Activated naive CD8-positive, alpha-beta T cell treated with anti-CD3 and anti-CD28 coated beads, Interleukin-2, amount 50 U/mL, for 24 hours (primary cell): ENCODE measurements at regions not wholly inside any gene's neighbourhood (a gene's known extent, or its start where the extent isn't known, plus 50 kb on each side); places are given as distances from the start of the nearest gene placed in this dataset.
A peak's percentile ranks its signal among the peaks of the same experiment; 100 is the strongest.
"Not testable (repeated sequence)": the region's sequence is repeated elsewhere in the genome, so short reads cannot be mapped to it uniquely, and the experiment has no call there.

Experiments used
- ATAC-seq: fragments of 150-1000 bp; cut with Tn5 transposase; one replicate; pipeline ENCODE4 v1.10.0; 2021
- DNase-seq: peaks from one replicate; pipeline ENCODE4 v3.0.0; 2021
- H3K27ac Mint-ChIP-seq: one replicate; pipeline ENCODE4 v1.8.0; 2021; ENCODE audit warnings: mild to moderate bottlenecking, mixed read lengths
- H3K27me3 Mint-ChIP-seq: one replicate; pipeline ENCODE4 v1.8.0; 2021; ENCODE audit warnings: mixed read lengths
- H3K36me3 Mint-ChIP-seq: one replicate; pipeline ENCODE4 v1.8.0; 2021; ENCODE audit warnings: low read depth, mixed read lengths
- H3K4me1 Mint-ChIP-seq: one replicate; pipeline ENCODE4 v1.8.0; 2021; ENCODE audit warnings: mixed read lengths
- H3K4me3 Mint-ChIP-seq: one replicate; pipeline ENCODE4 v1.8.0; 2021; ENCODE audit warnings: mild to moderate bottlenecking, moderate library complexity, mixed read lengths
- H3K9me3 Mint-ChIP-seq: one replicate; pipeline ENCODE4 v1.8.0; 2021; ENCODE audit warnings: mixed read lengths

DNA sequence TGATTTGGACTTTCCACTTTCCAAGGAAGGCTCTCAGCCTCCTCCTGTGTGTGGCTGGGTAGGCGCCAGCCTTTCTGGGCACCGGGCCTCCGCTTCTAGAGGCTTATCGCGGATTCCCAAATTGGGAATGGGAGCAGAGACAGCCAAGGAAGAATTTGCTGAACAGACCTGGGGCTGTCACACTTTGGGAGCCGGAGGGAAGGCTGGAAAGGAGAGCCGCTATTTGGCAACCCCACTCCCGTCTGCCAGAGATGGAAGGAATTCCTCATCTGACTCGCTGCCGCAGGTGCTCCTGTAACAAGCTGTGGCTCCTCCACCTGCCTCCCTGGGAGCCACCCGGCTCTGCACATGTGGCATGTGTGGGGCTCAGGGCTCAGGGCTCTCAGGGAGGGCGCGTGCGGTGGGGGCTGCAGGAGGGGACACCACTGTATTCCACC lies 50.8 kb upstream of the ECHDC3 start:
- no peaks in the 10 kb centered on the region for H3K36me3 Mint-ChIP-seq
- H3K4me3 Mint-ChIP-seq: no peak overlapping the region
- ATAC-seq: no peak
- H3K27ac Mint-ChIP-seq: no peak overlapping the region
- H3K9me3 Mint-ChIP-seq: no peaks in the 10 kb centered on the region
- H3K4me1 Mint-ChIP-seq: peaks cover 9% of the 10 kb centered on the region
- H3K27me3 Mint-ChIP-seq: no peaks in the 10 kb centered on the region
- no peak for DNase-seq

DNA sequence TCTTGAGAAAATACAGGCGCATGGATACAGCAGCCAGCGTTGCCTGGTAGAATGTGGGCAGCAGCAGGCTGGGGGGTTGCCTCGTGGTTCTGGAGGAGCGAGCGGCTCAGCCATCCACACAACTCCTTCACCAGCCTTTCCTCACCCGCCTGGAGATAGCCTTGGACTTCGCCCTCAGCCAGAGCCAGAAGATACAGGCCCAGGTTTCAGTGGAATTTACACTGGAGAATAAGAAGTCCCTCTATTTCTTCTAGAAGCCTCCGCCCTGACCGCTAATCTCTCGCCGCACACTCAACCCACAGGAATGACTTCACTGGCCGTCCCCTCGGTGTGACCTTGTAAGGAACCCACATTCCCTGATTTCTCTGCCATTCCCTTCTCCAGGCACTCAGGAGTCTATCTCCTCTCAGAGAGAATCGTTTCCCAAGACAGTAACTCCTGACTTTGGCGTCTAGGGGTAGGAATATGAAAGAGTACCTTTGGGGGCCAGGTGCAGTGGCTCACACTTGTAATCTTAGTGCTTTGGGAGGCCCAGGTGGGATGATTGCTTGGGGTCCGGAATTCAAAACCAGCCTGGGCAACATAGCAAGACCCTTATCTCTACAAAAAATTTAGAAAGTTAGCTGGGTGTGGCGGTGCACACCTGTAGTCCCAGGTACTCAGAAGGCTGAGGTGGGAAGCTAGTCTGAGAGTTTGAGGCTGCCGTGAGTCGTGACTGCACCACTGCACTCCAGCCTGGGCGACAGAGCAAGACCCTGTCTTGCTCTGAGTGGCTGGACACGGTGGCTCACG lies 52.0 kb upstream of the ECHDC3 start:
- Mint-ChIP-seq H3K4me1 (peaks cover 19% of the 10 kb centered on the region), H3K27ac (no peak overlapping the region), H3K36me3 (no peaks in the 10 kb centered on the region), H3K9me3 (no peaks in the 10 kb centered on the region), H3K4me3 (no peak overlapping the region), H3K27me3 (no peaks in the 10 kb centered on the region)
- ATAC-seq (no peak), DNase-seq (no peak)

DNA sequence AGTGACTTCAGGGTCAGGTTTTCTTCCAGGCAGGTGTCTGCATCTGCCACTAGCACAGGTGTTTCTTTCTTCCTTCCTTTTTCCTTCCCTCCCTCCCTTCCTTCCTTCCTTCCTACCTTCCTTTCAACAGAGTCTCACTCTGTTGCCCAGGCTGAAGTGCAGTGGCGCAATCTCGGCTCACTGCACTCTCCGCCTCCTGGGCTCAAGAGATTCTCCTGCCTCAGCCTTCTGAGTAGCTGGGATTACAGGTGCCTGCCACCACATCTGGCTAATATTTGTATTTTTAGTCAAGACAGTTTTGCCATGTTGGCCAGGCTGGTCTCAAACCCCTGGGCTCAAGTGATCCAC lies 53.8 kb upstream of the ECHDC3 start:
- not testable (repeated sequence) for H3K9me3 Mint-ChIP-seq, ATAC-seq, H3K27me3 Mint-ChIP-seq, H3K4me3 Mint-ChIP-seq, H3K27ac Mint-ChIP-seq, DNase-seq, H3K36me3 Mint-ChIP-seq
- peaks cover 36% of the 10 kb centered on the region for H3K4me1 Mint-ChIP-seq

DNA sequence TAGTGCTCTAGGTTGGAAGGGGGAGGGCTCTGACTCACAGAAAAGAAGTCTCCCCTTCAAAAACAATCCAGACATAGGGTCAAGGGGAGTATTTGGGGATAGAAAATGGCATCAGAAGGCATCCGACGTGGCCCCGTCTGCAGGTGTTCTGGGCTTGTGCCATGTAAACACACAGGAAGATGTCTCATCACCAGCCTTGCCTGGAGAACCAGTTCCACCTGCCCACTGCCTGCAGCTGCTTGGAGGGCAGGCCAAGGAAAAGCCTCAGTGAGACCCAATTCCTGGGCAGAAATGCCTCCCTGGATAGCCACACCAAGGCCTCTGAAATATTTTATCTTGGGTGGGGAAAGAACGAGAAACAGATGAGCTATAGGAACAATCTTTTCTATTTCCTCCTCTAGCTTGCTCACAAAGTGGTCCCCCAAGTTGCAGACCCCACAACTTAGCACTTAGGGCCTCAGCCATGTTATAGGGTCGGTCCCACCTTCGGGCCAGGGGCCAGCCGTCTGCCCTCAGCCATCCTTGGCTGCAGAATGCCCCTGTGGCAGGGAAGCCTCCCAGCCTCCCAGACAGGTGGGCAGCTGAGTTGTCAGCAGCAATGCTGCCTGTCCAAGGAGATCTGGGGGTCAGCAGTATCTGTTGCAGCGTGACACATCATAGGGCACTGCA lies 54.3 kb upstream of the ECHDC3 start:
- no peak overlapping the region for H3K4me3 Mint-ChIP-seq
- ATAC-seq (no peak), DNase-seq (no peak)
- peaks cover 41% of the 10 kb centered on the region for H3K4me1 Mint-ChIP-seq
- H3K36me3 Mint-ChIP-seq: no peaks in the 10 kb centered on the region
- H3K9me3 Mint-ChIP-seq: no peaks in the 10 kb centered on the region
- H3K27me3 Mint-ChIP-seq: no peaks in the 10 kb centered on the region
- H3K27ac Mint-ChIP-seq: no peak overlapping the region

DNA sequence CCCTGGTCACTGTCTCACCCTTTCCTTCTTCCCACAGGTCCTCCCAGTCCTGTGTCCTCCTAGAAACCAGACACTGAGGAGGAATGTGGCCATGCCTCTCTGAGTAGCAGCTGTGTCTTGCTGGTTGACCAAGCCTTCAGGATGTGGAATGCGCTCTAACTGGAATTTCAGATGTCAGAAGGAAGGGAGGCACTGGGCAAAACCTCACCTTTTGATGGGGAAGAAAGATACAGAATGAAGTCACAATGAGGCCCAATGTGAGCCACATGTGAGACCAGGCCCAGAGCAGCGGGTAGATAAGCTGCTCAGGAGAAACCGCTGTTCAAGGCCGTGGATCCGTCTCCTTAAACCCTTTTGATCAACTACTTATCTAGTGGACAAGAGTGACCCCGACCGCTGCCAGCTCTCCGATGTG lies 54.8 kb upstream of the ECHDC3 start:
- Mint-ChIP-seq H3K4me1 (peaks cover 46% of the 10 kb centered on the region), H3K27ac (no peak overlapping the region), H3K27me3 (no peaks in the 10 kb centered on the region), H3K36me3 (no peaks in the 10 kb centered on the region), H3K9me3 (no peaks in the 10 kb centered on the region), H3K4me3 (no peak overlapping the region)
- DNase-seq: no peak
- ATAC-seq: no peak

DNA sequence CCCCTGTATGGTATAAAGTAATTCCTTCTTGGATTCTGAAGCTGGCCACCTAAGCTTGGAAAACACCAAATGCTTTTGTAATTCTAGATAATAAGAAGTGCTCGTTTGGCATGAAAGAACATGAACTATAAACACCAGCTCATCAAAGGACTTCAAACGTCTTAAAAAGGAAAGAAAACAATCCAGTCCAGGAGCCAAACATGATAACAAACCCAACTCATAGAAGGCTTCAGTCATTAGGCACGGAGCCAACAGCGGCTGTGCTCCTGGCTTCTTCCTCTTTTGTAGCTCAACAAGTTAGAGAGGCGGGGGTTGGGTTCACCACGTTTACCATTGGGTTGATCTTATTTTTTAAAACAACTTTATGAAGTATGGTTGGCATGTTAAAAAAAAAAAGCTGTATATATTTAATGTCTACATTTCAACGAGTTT lies 56.4 kb upstream of the ECHDC3 start:
- H3K4me3 Mint-ChIP-seq: no peak overlapping the region
- peak overlapping the region; percentile 41 for H3K27ac Mint-ChIP-seq
- no peaks in the 10 kb centered on the region for H3K27me3 Mint-ChIP-seq
- no peaks in the 10 kb centered on the region for H3K9me3 Mint-ChIP-seq
- peak; percentile 23 for DNase-seq
- peaks cover 55% of the 10 kb centered on the region for H3K4me1 Mint-ChIP-seq
- no peaks in the 10 kb centered on the region for H3K36me3 Mint-ChIP-seq
- no peak for ATAC-seq

DNA sequence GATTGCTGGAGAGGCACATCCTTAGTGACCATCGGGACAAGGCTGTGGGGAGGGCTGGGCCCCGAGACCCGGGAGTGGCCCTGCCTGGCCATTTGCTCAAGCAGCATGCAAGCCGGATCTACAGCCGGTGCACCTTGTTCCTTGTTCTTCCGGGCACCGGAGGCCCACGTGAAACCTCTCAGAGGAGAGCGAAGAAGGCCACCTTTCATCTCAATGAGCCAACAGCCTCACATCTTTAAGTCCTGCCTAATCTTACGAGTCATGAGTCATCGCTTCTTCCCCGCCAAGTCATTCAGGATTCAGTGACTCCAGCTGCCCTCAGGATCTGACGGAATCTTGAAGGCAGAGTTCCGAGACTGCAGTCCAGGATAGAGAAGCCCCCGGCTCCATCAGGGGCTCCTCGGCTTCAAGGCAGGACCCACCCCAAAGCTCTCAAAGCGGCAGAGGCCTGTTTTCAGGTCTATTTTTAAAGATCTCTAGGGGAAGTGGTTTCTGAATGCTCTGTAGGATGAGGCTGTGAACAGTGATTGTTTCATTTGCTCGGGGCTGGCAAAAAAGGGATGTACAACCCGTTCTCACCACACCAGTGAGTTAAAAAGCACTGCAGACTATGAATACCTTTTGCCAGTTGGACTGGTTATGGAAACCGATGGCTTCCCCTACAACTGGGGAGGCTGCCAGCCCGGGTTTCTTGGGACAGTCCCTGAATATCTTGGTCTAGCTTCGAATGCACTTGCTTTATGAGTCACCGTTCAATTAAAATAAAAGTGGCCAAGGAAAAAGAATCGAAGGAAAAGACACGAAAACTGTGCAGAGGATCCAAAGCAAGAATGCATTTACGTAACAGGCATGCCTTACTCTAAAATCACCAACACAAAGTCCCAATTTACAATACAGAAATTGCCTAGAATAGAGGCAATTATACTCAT lies 57.2 kb upstream of the ECHDC3 start:
- ATAC-seq (peak; percentile 85), DNase-seq (peak; percentile 63)
- Mint-ChIP-seq H3K4me3 (peak overlapping the region; percentile 73), H3K27me3 (peaks cover 2% of the 10 kb centered on the region), H3K4me1 (peaks cover 56% of the 10 kb centered on the region), H3K9me3 (no peaks in the 10 kb centered on the region), H3K27ac (peak overlapping the region; percentile 92), H3K36me3 (no peaks in the 10 kb centered on the region)

DNA sequence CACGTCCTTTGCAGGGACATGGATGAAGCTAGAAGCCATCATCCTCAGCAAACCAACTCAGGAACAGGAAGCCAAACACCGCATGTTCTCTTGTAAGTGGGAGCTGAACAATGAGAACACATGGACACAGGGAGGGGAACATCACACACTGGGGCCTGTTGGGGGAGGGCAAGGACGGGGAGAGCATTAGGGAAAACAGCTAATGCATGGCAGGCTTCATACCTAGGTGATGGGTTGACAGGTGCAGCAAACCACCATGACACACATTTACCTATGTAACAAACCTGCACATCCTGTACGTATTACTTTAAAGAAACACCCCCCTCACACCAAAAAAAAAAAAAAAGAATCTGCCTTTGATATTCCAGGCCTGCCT lies 57.9 kb upstream of the ECHDC3 start:
- ATAC-seq: peak; percentile 0
- not testable (repeated sequence) for H3K27me3 Mint-ChIP-seq, H3K36me3 Mint-ChIP-seq, H3K9me3 Mint-ChIP-seq, DNase-seq
- peak overlapping the region; percentile 92 for H3K27ac Mint-ChIP-seq
- peaks cover 59% of the 10 kb centered on the region for H3K4me1 Mint-ChIP-seq
- peak overlapping the region; percentile 73 for H3K4me3 Mint-ChIP-seq

DNA sequence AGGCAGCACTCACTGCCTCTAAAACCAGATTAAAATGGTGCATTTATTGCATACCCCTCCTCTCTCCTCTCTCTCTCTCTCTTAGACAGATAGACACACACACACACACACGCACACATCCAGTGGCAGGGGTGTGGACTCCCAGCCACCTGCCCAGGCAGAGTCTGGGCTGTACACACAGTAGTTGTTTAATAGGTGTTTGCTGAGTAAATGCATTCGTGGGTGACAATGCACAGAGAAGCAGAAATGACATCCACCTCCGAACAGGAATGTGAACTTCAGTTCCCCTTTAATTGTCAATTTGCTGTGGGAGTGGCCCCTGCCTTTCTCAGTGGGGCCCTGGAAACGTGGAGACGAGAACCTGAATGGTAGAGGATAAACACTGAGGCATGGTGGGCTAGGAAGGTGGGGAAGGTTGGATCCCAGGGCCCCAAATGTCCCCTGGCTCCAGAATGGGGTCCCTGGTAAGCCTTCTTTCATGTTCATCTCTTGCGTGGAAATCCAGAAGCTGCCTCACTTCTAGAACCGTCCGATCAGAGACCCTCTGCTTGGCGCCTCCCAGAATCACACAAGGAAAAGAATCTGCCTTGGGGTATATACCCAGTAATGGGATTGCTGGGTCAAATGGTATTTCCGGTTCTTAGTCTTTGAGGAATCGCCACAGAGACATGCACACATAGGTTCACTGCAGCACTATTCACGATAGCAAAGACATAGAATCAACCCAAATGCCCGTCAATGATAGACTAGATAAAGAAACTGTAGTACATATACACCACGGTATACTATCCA lies 58.5 kb upstream of the ECHDC3 start:
- ATAC-seq (no peak), DNase-seq (no peak)
- Mint-ChIP-seq H3K9me3 (no peaks in the 10 kb centered on the region), H3K27me3 (peaks cover 3% of the 10 kb centered on the region), H3K4me3 (peak overlapping the region; percentile 73), H3K4me1 (peaks cover 59% of the 10 kb centered on the region), H3K36me3 (no peaks in the 10 kb centered on the region), H3K27ac (peak overlapping the region; percentile 92)

DNA sequence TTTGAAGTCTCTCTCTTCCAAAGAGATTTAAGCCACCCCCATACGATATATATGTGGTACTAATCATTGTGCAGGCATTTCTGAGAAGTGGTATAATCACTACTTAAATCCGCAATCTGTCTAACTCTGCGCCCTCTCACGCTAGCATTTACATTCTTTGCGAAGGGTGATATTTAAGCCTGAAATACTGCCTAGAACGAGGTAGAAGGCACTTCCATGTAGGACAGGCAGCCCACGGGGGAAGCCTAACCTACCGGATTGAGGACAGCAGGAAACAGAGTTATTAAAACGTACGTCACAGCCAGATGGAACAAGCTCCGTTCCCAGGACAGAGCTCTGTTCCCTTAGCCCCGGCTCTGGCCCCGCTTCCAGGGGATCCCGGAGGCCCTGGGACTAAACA lies 59.3 kb upstream of the ECHDC3 start:
- Mint-ChIP-seq H3K9me3 (no peaks in the 10 kb centered on the region), H3K27me3 (peaks cover 3% of the 10 kb centered on the region), H3K4me3 (no peak overlapping the region), H3K4me1 (peaks cover 62% of the 10 kb centered on the region), H3K36me3 (no peaks in the 10 kb centered on the region), H3K27ac (peak overlapping the region; percentile 52)
- ATAC-seq: no peak
- no peak for DNase-seq

DNA sequence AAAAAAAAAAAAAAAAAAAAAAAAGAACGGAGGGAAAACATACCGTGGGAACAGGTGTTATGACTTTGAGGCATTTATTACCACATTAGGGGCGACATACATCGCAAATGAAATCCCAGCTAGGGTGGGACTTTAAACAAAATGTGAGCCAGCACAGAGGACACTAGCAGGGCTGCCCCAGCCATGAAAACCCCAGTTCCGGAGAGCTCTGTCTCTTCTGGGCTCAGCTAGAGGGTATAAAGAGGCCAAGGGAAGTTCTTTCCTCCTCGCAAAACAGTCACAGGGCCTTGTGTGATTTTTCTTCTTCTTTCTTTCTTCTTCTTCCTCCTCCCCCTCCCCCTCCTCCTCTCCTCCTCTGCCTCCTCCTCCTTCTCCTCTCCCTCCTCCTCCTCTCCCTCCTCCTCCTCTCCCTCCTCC lies 59.9 kb upstream of the ECHDC3 start:
- Mint-ChIP-seq H3K27ac (peak overlapping the region; percentile 52), H3K9me3 (no peaks in the 10 kb centered on the region), H3K4me3 (no peak overlapping the region), H3K27me3 (peaks cover 6% of the 10 kb centered on the region), H3K36me3 (no peaks in the 10 kb centered on the region), H3K4me1 (peaks cover 63% of the 10 kb centered on the region)
- no peak for ATAC-seq
- no peak for DNase-seq

DNA sequence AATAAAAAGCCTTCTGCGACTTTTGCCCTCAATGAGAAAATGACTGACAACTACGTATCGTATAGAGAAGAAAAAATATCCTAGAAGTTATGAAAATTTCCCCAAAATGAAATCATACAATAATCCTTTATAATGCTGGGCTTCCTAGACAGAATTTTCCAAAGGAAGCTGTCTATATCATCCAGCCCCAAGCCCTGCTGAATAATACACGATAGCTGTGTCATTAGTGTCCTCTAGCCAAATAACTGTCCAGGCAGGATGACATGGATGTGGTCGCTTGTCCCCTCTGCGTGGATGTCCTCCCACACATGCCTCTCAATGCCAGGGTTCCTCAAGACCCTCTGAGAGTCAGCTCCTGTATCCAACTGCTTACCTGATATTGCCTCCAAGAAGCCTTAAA lies 61.7 kb upstream of the ECHDC3 start:
- DNase-seq: no peak
- no peak overlapping the region for H3K27ac Mint-ChIP-seq

DNA sequence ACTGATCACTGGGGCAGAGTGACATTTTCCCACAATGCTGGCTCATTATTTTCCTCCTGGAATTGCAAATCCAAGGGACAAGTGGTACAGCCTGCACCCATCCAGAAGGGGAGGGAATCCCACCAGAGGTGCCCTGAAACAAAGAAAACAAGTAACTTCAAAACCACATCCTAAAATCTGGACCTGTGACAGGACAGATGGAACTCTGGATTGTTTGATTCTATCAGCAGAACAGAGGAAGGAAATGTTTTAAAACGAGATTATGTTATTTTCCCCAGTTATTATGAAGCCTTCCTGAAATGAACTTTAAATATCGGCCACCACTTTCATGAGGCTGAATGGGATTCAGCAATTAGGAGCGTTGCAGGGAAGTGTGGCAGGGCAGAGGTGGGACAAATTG lies 62.2 kb upstream of the ECHDC3 start:
- ATAC-seq (no peak), DNase-seq (no peak)
- H3K9me3 Mint-ChIP-seq: no peaks in the 10 kb centered on the region
- peaks cover 52% of the 10 kb centered on the region for H3K4me1 Mint-ChIP-seq
- H3K4me3 Mint-ChIP-seq: no peak overlapping the region
- no peak overlapping the region for H3K27ac Mint-ChIP-seq
- H3K27me3 Mint-ChIP-seq: peaks cover 11% of the 10 kb centered on the region
- no peaks in the 10 kb centered on the region for H3K36me3 Mint-ChIP-seq

More for the DNA sequence above, 61.7 kb upstream of the ECHDC3 start:
- peaks cover 58% of the 10 kb centered on the region for H3K4me1 Mint-ChIP-seq
- no peaks in the 10 kb centered on the region for H3K36me3 Mint-ChIP-seq
- no peak for ATAC-seq
- no peak overlapping the region for H3K4me3 Mint-ChIP-seq
- peaks cover 11% of the 10 kb centered on the region for H3K27me3 Mint-ChIP-seq
- H3K9me3 Mint-ChIP-seq: no peaks in the 10 kb centered on the region
